PFSK-1 (cell line): ENCODE measurements at regions not wholly inside any gene's neighbourhood (a gene's known extent, or its start where the extent isn't known, plus 50 kb on each side); places are given as distances from the start of the nearest gene placed in this dataset.

ENCODE experiments used
- POLR2AphosphoS5 ChIP-seq: IDR thresholded peaks from 2 replicates; pipeline ENCODE4 v1.6.1; 2012; ENCODE audit warnings: low read depth, mild to moderate bottlenecking, control low read depth, low read length, moderate library complexity
- SIN3A ChIP-seq: IDR thresholded peaks from 2 replicates; pipeline ENCODE4 v1.6.1; 2012; ENCODE audit warnings: mild to moderate bottlenecking, low read length, moderate library complexity, borderline replicate concordance; ENCODE audit not compliant: insufficient read depth
- TAF1 ChIP-seq: IDR thresholded peaks from 2 replicates; pipeline ENCODE4 v1.6.1; 2012; ENCODE audit warnings: low read length, control low read depth, borderline replicate concordance; ENCODE audit not compliant: insufficient read depth

GRCh38 chr16:65934443-65934842 lies 432.0 kb upstream of the CDH5 start:
- no peak for TF ChIP-seq POLR2AphosphoS5
- TF ChIP-seq SIN3A = no peak
- TF ChIP-seq TAF1 = no peak
